ENCODE measurements at regions not wholly inside any gene's neighbourhood (a gene's known extent, or its start where the extent isn't known, plus 50 kb on each side); places are given as distances from the start of the nearest gene placed in this dataset.
"Not testable (repeated sequence)": the region's sequence is repeated elsewhere in the genome, so short reads cannot be mapped to it uniquely, and the experiment has no call there.

- DNase-seq (ENCODE audit: low spot score); intact Hi-C loops (cut with DNase I): not testable (repeated sequence)
Observed at GRCh38 chr9:61628951-61629350, 439.1 kb downstream of the SPATA31A7 start.

GRCh38 chr9:61634192-61634591 lies 444.4 kb downstream of the SPATA31A7 start:
- intact Hi-C loops (cut with DNase I), result no loop called here

GRCh38 chr9:61664232-61664631 lies 474.4 kb downstream of the SPATA31A7 start:
- DNase-seq (ENCODE audit: low spot score); intact Hi-C loops (cut with DNase I): not testable (repeated sequence)

More at GRCh38 chr9:61634192-61634591, 444.4 kb downstream of the SPATA31A7 start:
- no peak for DNase-seq (ENCODE audit: low spot score)

GRCh38 chr9:61665330-61665751 lies 475.5 kb downstream of the SPATA31A7 start:
- intact Hi-C loops (cut with DNase I), result no loop called here
- no peak for DNase-seq (ENCODE audit: low spot score)

- no peak for DNase-seq (ENCODE audit: low spot score)
- intact Hi-C loops (cut with DNase I), result no loop called here
Observed at GRCh38 chr9:61665829-61666228, 476.0 kb downstream of the SPATA31A7 start.

- peak; percentile 66 for DNase-seq (ENCODE audit: low spot score)
- intact Hi-C loops (cut with DNase I), result no loop called here
Observed at GRCh38 chr9:61666310-61666709, 476.5 kb downstream of the SPATA31A7 start.

GRCh38 chr9:61666849-61667371 lies 477.1 kb downstream of the SPATA31A7 start:
- intact Hi-C loops (cut with DNase I), result no loop called here
- DNase-seq (ENCODE audit: low spot score), result peak; percentile 59

- DNase-seq (ENCODE audit: low spot score), result peak; percentile 66
Observed at GRCh38 chr9:61667559-61668121, 477.8 kb downstream of the SPATA31A7 start.

GRCh38 chr9:61668201-61668600 lies 478.4 kb downstream of the SPATA31A7 start:
- DNase-seq (ENCODE audit: low spot score); intact Hi-C loops (cut with DNase I): not testable (repeated sequence)

More at GRCh38 chr9:61667559-61668121, 477.8 kb downstream of the SPATA31A7 start:
- intact Hi-C loops (cut with DNase I), result no loop called here

GRCh38 chr9:61668846-61669245 lies 479.0 kb downstream of the SPATA31A7 start:
- intact Hi-C loops (cut with DNase I), result no loop called here
- no peak for DNase-seq (ENCODE audit: low spot score)

GRCh38 chr9:61669352-61669751 lies 479.5 kb downstream of the SPATA31A7 start:
- no peak for DNase-seq (ENCODE audit: low spot score)
- intact Hi-C loops (cut with DNase I), result no loop called here

- peak; percentile 64 for DNase-seq (ENCODE audit: low spot score)
- intact Hi-C loops (cut with DNase I), result not testable (repeated sequence)
Observed at GRCh38 chr9:61669831-61670505, 480.1 kb downstream of the SPATA31A7 start.

GRCh38 chr9:61670616-61671015 lies 480.8 kb downstream of the SPATA31A7 start:
- DNase-seq (ENCODE audit: low spot score), result no peak
- intact Hi-C loops (cut with DNase I), result no loop called here

- intact Hi-C loops (cut with DNase I), result no loop called here
Observed at GRCh38 chr9:61671276-61671973, 481.6 kb downstream of the SPATA31A7 start.

GRCh38 chr9:61672107-61672541 lies 482.3 kb downstream of the SPATA31A7 start:
- peak; percentile 78 for DNase-seq (ENCODE audit: low spot score)
- intact Hi-C loops (cut with DNase I), result not testable (repeated sequence)

More at GRCh38 chr9:61671276-61671973, 481.6 kb downstream of the SPATA31A7 start:
- DNase-seq (ENCODE audit: low spot score), result peak; percentile 79

GRCh38 chr9:61672645-61673167 lies 482.9 kb downstream of the SPATA31A7 start:
- DNase-seq (ENCODE audit: low spot score), result peak; percentile 25
- intact Hi-C loops (cut with DNase I), result not testable (repeated sequence)

GRCh38 chr9:61673247-61673646 lies 483.4 kb downstream of the SPATA31A7 start:
- intact Hi-C loops (cut with DNase I), result no loop called here
- peak; percentile 29 for DNase-seq (ENCODE audit: low spot score)

GRCh38 chr9:61673664-61674381 lies 484.0 kb downstream of the SPATA31A7 start:
- DNase-seq (ENCODE audit: low spot score), result peak; percentile 70
- intact Hi-C loops (cut with DNase I), result no loop called here

- peak; percentile 41 for DNase-seq (ENCODE audit: low spot score)
- intact Hi-C loops (cut with DNase I), result no loop called here
Observed at GRCh38 chr9:61674465-61674864, 484.6 kb downstream of the SPATA31A7 start.
